Omental fat pad (tissue), 3 donors: ENCODE measurements at regions not wholly inside any gene's neighbourhood (a gene's known extent, or its start where the extent isn't known, plus 50 kb on each side); places are given as distances from the start of the nearest gene placed in this dataset.
"Not testable (repeated sequence)": the region's sequence is repeated elsewhere in the genome, so short reads cannot be mapped to it uniquely, and the experiment has no call there.

Experiments used
- ATAC-seq: fragments of 150-250 bp; one replicate; pipeline ENCODE4 v1.9.1; 2016; ENCODE audit warnings: mild to moderate bottlenecking, moderate library complexity; ENCODE audit not compliant: low FRiP score
- DNase-seq: peaks from one replicate; pipeline ENCODE4 v3.0.0-alpha.2; 2019; ENCODE audit warnings: low spot score
- CTCF ChIP-seq, 3 donors: fragments of 450-650 bp; IDR thresholded peaks; one replicate each; pipeline ENCODE4 v1.5.1; 2016 to 2017; ENCODE audit warnings: antibody characterized with exemption in 3 of 3, mild to moderate bottlenecking in 3 of 3, moderate library complexity in 2 of 3

GRCh38 chr9:73327149-73327548 lies 175.5 kb downstream of the ANXA1 start:
- no peak for DNase-seq
- ATAC-seq: no peak
- no peak for TF ChIP-seq CTCF (IDR thresholded peaks at IDR 0.05)

- ATAC-seq, DNase-seq: not testable (repeated sequence)
Observed at GRCh38 chr9:73337182-73337581, 185.5 kb downstream of the ANXA1 start.

- no peak for DNase-seq
- TF ChIP-seq CTCF (IDR thresholded peaks at IDR 0.05): no peak
- ATAC-seq: no peak
Observed at GRCh38 chr9:73344060-73344459, 192.4 kb downstream of the ANXA1 start.

GRCh38 chr9:73347123-73347522 lies 195.5 kb downstream of the ANXA1 start:
- DNase-seq: no peak

GRCh38 chr9:73347720-73348119 lies 196.1 kb downstream of the ANXA1 start:
- TF ChIP-seq CTCF (IDR thresholded peaks at IDR 0.05): no peak
- no peak for ATAC-seq
- DNase-seq: no peak

More at GRCh38 chr9:73347123-73347522, 195.5 kb downstream of the ANXA1 start:
- ATAC-seq: no peak
- TF ChIP-seq CTCF (IDR thresholded peaks at IDR 0.05): no peak

GRCh38 chr9:73348471-73348870 lies 196.8 kb downstream of the ANXA1 start:
- DNase-seq (no peak), ATAC-seq (no peak)
- TF ChIP-seq CTCF (IDR thresholded peaks at IDR 0.05): no peak

- ATAC-seq: no peak
Observed at GRCh38 chr9:73349476-73349875, 197.8 kb downstream of the ANXA1 start.

More at GRCh38 chr9:73349476-73349875, 197.8 kb downstream of the ANXA1 start:
- no peak for DNase-seq
- no peak for TF ChIP-seq CTCF (IDR thresholded peaks at IDR 0.05)
